ENCODE measurements at regions not wholly inside any gene's neighbourhood (a gene's known extent, or its start where the extent isn't known, plus 50 kb on each side); places are given as distances from the start of the nearest gene placed in this dataset.
A peak's percentile ranks its signal among the peaks of the same experiment; 100 is the strongest.

- H2AFZ ChIP-seq (ENCODE audit: low read depth, low read length) = no peak overlapping the region
- H2BK15ac ChIP-seq (ENCODE audit: low read depth, poor library complexity, severe bottlenecking) = no peak overlapping the region
- DNase-seq = peak; percentile 91
- H3K18ac ChIP-seq (ENCODE audit: low read depth in 1 of 2, low read length in 2 of 2) = no peak overlapping the region
- H3K79me1 ChIP-seq (replicated peaks; ENCODE audit: low read length, poor library complexity, severe bottlenecking) = no peaks in the 10 kb centered on the region
- 40% methylated on average over 2 of the region's 2 CpGs for WGBS
- H3K4me1 ChIP-seq (ENCODE audit: control insufficient read depth, insufficient read depth, low read depth, low read length) = no peaks in the 10 kb centered on the region
- H3K4me2 ChIP-seq (ENCODE audit: low read length, poor library complexity, severe bottlenecking) = no peak overlapping the region
- no peak overlapping the region for H2BK120ac ChIP-seq (ENCODE audit: low read depth, low read length)
- H3K4me3 ChIP-seq (ENCODE audit: insufficient read depth in 1 of 2, low read depth in 1 of 2, low read length in 2 of 2) = no peak overlapping the region
- H3K9me3 ChIP-seq (ENCODE audit: control insufficient read depth, low read length) = no peaks in the 10 kb centered on the region
- no peak overlapping the region for H3K23ac ChIP-seq (ENCODE audit: low read length in 2 of 2)
- no peak overlapping the region for H2BK5ac ChIP-seq (ENCODE audit: low read depth, low read length, poor library complexity, severe bottlenecking)
- peaks cover 0 to 6% of the 10 kb centered on the region in 2 experiments for H3K27me3 ChIP-seq (ENCODE audit: control insufficient read depth in 1 of 2, insufficient read depth in 1 of 2, low read length in 2 of 2)
- no peak overlapping the region for H3K14ac ChIP-seq (ENCODE audit: low read length in 2 of 2)
- H4K91ac ChIP-seq (ENCODE audit: low read length) = no peak overlapping the region
- no peak overlapping the region for H3K4ac ChIP-seq (ENCODE audit: low read depth in 1 of 2, low read length in 2 of 2)
- no peak overlapping the region for H2BK12ac ChIP-seq (ENCODE audit: low read length in 2 of 2)
- no peaks in the 10 kb centered on the region for H3K36me3 ChIP-seq (ENCODE audit: control insufficient read depth in 1 of 2, insufficient read depth in 2 of 2, low read depth in 1 of 2, low read length in 2 of 2)
- H3K27ac ChIP-seq (ENCODE audit: low read length, poor library complexity, severe bottlenecking) = no peak overlapping the region
- peak overlapping the region; percentile 45 for H3K9ac ChIP-seq (ENCODE audit: low read length)
- H2AK5ac ChIP-seq (ENCODE audit: low read length, severe bottlenecking) = no peak overlapping the region
- no peak overlapping the region for H4K8ac ChIP-seq (ENCODE audit: low read length)
These were observed 285.0 kb upstream of the NR5A2 start for GRCh38 chr1:199742547-199742946.

- no peak overlapping the region for H3K14ac ChIP-seq (ENCODE audit: low read length in 2 of 2)
- H2BK120ac ChIP-seq (ENCODE audit: low read depth, low read length) = no peak overlapping the region
- no peak overlapping the region for H3K4me3 ChIP-seq (ENCODE audit: insufficient read depth in 1 of 2, low read depth in 1 of 2, low read length in 2 of 2)
- peak; percentile 25 for DNase-seq
- no peak overlapping the region for H2AK5ac ChIP-seq (ENCODE audit: low read length, severe bottlenecking)
- no peak overlapping the region for H3K4ac ChIP-seq (ENCODE audit: low read depth in 1 of 2, low read length in 2 of 2)
- H3K23ac ChIP-seq (ENCODE audit: low read length in 2 of 2) = no peak overlapping the region
- 35% methylated on average over 4 of the region's 5 CpGs for WGBS
- no peak overlapping the region for H2BK12ac ChIP-seq (ENCODE audit: low read length in 2 of 2)
- no peak overlapping the region for H4K91ac ChIP-seq (ENCODE audit: low read length)
- no peak overlapping the region for H4K8ac ChIP-seq (ENCODE audit: low read length)
- H3K4me2 ChIP-seq (ENCODE audit: low read length, poor library complexity, severe bottlenecking) = no peak overlapping the region
- H2BK5ac ChIP-seq (ENCODE audit: low read depth, low read length, poor library complexity, severe bottlenecking) = no peak overlapping the region
- H2AFZ ChIP-seq (ENCODE audit: low read depth, low read length) = no peak overlapping the region
- no peaks in the 10 kb centered on the region for H3K36me3 ChIP-seq (ENCODE audit: control insufficient read depth in 1 of 2, insufficient read depth in 2 of 2, low read depth in 1 of 2, low read length in 2 of 2)
- H3K9me3 ChIP-seq (ENCODE audit: control insufficient read depth, low read length) = no peaks in the 10 kb centered on the region
- H3K4me1 ChIP-seq (ENCODE audit: control insufficient read depth, insufficient read depth, low read depth, low read length) = no peaks in the 10 kb centered on the region
- H3K27me3 ChIP-seq (ENCODE audit: control insufficient read depth in 1 of 2, insufficient read depth in 1 of 2, low read length in 2 of 2) = peaks cover 5 to 10% of the 10 kb centered on the region in 2 experiments
- H2BK15ac ChIP-seq (ENCODE audit: low read depth, poor library complexity, severe bottlenecking) = no peak overlapping the region
- H3K27ac ChIP-seq (ENCODE audit: low read length, poor library complexity, severe bottlenecking) = no peak overlapping the region
- peak overlapping the region; percentile 45 for H3K9ac ChIP-seq (ENCODE audit: low read length)
- H3K79me1 ChIP-seq (replicated peaks; ENCODE audit: low read length, poor library complexity, severe bottlenecking) = no peaks in the 10 kb centered on the region
- H3K18ac ChIP-seq (ENCODE audit: low read depth in 1 of 2, low read length in 2 of 2) = no peak overlapping the region
These were observed 284.3 kb upstream of the NR5A2 start for GRCh38 chr1:199743227-199743626.

GRCh38 chr1:199746666-199747384, 280.7 kb upstream of the NR5A2 start:
- peaks cover 5 to 10% of the 10 kb centered on the region in 2 experiments for H3K27me3 ChIP-seq (ENCODE audit: control insufficient read depth in 1 of 2, insufficient read depth in 1 of 2, low read length in 2 of 2)
- no peaks in the 10 kb centered on the region for H3K9me3 ChIP-seq (ENCODE audit: control insufficient read depth, low read length)
- no peak overlapping the region for H3K18ac ChIP-seq (ENCODE audit: low read depth in 1 of 2, low read length in 2 of 2)
- WGBS = 100% methylated on average over 2 of the region's 2 CpGs
- H3K9ac ChIP-seq (ENCODE audit: low read length) = no peak overlapping the region
- no peaks in the 10 kb centered on the region for H3K4me1 ChIP-seq (ENCODE audit: control insufficient read depth, insufficient read depth, low read depth, low read length)
- no peak overlapping the region for H3K23ac ChIP-seq (ENCODE audit: low read length in 2 of 2)
- H3K4me3 ChIP-seq (ENCODE audit: insufficient read depth in 1 of 2, low read depth in 1 of 2, low read length in 2 of 2) = no peak overlapping the region
- no peak overlapping the region for H2AK5ac ChIP-seq (ENCODE audit: low read length, severe bottlenecking)
- H2BK12ac ChIP-seq (ENCODE audit: low read length in 2 of 2) = no peak overlapping the region
- no peak for DNase-seq
- H3K4ac ChIP-seq (ENCODE audit: low read depth in 1 of 2, low read length in 2 of 2) = no peak overlapping the region
- no peak overlapping the region for H4K91ac ChIP-seq (ENCODE audit: low read length)
- H2BK5ac ChIP-seq (ENCODE audit: low read depth, low read length, poor library complexity, severe bottlenecking) = no peak overlapping the region
- H3K27ac ChIP-seq (ENCODE audit: low read length, poor library complexity, severe bottlenecking) = no peak overlapping the region
- H2AFZ ChIP-seq (ENCODE audit: low read depth, low read length) = no peak overlapping the region
- H3K14ac ChIP-seq (ENCODE audit: low read length in 2 of 2) = no peak overlapping the region
- no peaks in the 10 kb centered on the region for H3K36me3 ChIP-seq (ENCODE audit: control insufficient read depth in 1 of 2, insufficient read depth in 2 of 2, low read depth in 1 of 2, low read length in 2 of 2)
- no peak overlapping the region for H4K8ac ChIP-seq (ENCODE audit: low read length)
- H2BK15ac ChIP-seq (ENCODE audit: low read depth, poor library complexity, severe bottlenecking) = no peak overlapping the region
- H3K4me2 ChIP-seq (ENCODE audit: low read length, poor library complexity, severe bottlenecking) = no peak overlapping the region
- no peak overlapping the region for H2BK120ac ChIP-seq (ENCODE audit: low read depth, low read length)
- no peaks in the 10 kb centered on the region for H3K79me1 ChIP-seq (replicated peaks; ENCODE audit: low read length, poor library complexity, severe bottlenecking)

GRCh38 chr1:199747984-199748383, 279.5 kb upstream of the NR5A2 start:
- no peak for DNase-seq
- Histone ChIP-seq H3K36me3 (ENCODE audit: control insufficient read depth in 1 of 2, insufficient read depth in 2 of 2, low read depth in 1 of 2, low read length in 2 of 2) (no peaks in the 10 kb centered on the region), H3K9ac (ENCODE audit: low read length) (no peak overlapping the region), H3K4me2 (ENCODE audit: low read length, poor library complexity, severe bottlenecking) (peak overlapping the region; percentile 42), H2BK15ac (ENCODE audit: low read depth, poor library complexity, severe bottlenecking) (no peak overlapping the region), H2BK12ac (ENCODE audit: low read length in 2 of 2) (no peak overlapping the region), H3K27me3 (ENCODE audit: control insufficient read depth in 1 of 2, insufficient read depth in 1 of 2, low read length in 2 of 2) (peaks cover 5 to 10% of the 10 kb centered on the region in 2 experiments), H3K14ac (ENCODE audit: low read length in 2 of 2) (no peak overlapping the region), H2AFZ (ENCODE audit: low read depth, low read length) (no peak overlapping the region), H3K4ac (ENCODE audit: low read depth in 1 of 2, low read length in 2 of 2) (no peak overlapping the region), H3K23ac (ENCODE audit: low read length in 2 of 2) (no peak overlapping the region), H3K4me3 (ENCODE audit: insufficient read depth in 1 of 2, low read depth in 1 of 2, low read length in 2 of 2) (peak overlapping the region; percentile 4 to 11), H3K79me1 (replicated peaks; ENCODE audit: low read length, poor library complexity, severe bottlenecking) (no peaks in the 10 kb centered on the region), H2AK5ac (ENCODE audit: low read length, severe bottlenecking) (no peak overlapping the region), H2BK5ac (ENCODE audit: low read depth, low read length, poor library complexity, severe bottlenecking) (no peak overlapping the region), H4K8ac (ENCODE audit: low read length) (peak overlapping the region; percentile 63), H3K27ac (ENCODE audit: low read length, poor library complexity, severe bottlenecking) (no peak overlapping the region), H2BK120ac (ENCODE audit: low read depth, low read length) (no peak overlapping the region), H3K18ac (ENCODE audit: low read depth in 1 of 2, low read length in 2 of 2) (no peak overlapping the region), H3K4me1 (ENCODE audit: control insufficient read depth, insufficient read depth, low read depth, low read length) (no peaks in the 10 kb centered on the region), H3K9me3 (ENCODE audit: control insufficient read depth, low read length) (no peaks in the 10 kb centered on the region), H4K91ac (ENCODE audit: low read length) (peak overlapping the region; percentile 30)
- 29% methylated on average over 17 of the region's 17 CpGs for WGBS

Measured in mesenchymal stem cell (in vitro differentiated cells and primary cell).